GM23248 (cell line): ENCODE measurements at regions not wholly inside any gene's neighbourhood (a gene's known extent, or its start where the extent isn't known, plus 50 kb on each side); places are given as distances from the start of the nearest gene placed in this dataset.

Experiments
- DNase-seq: peaks from one replicate; pipeline ENCODE4 v3.0.0-alpha.2; 2015
- H2AFZ ChIP-seq: fragments of 200-600 bp; sonication (generic); 2 replicates; pipeline ENCODE4 v1.6.1; 2016; ENCODE audit warnings: antibody characterized with exemption
- H3F3A ChIP-seq: fragments of 200-600 bp; sonication (generic); 2 replicates; pipeline ENCODE4 v1.6.1; 2016; ENCODE audit warnings: mild to moderate bottlenecking, antibody characterized with exemption, mixed run types; ENCODE audit not compliant: insufficient read depth
- H3K27ac ChIP-seq: fragments of 200-600 bp; sonication (generic); 2 replicates; pipeline ENCODE4 v1.5.1; 2016; ENCODE audit warnings: mild to moderate bottlenecking
- H3K27me3 ChIP-seq: fragments of 200-600 bp; sonication (generic); replicated peaks from 2 replicates; pipeline ENCODE4 v1.6.1; 2016; ENCODE audit warnings: mild to moderate bottlenecking; ENCODE audit not compliant: insufficient read depth
- H3K36me3 ChIP-seq: fragments of 200-600 bp; sonication (generic); 2 replicates; pipeline ENCODE4 v1.6.1; 2016; ENCODE audit warnings: low read depth, mild to moderate bottlenecking
- H3K4me1 ChIP-seq: fragments of 200-600 bp; sonication (generic); 2 replicates; pipeline ENCODE4 v1.6.1; 2016; ENCODE audit warnings: mild to moderate bottlenecking; ENCODE audit not compliant: insufficient read depth
- H3K4me2 ChIP-seq: fragments of 200-600 bp; sonication (generic); one replicate; pipeline ENCODE4 v1.6.1; 2016; ENCODE audit warnings: mild to moderate bottlenecking; ENCODE audit not compliant: unreplicated experiment
- H3K4me3 ChIP-seq: fragments of 200-600 bp; sonication (generic); 2 replicates; pipeline ENCODE4 v1.5.1; 2016; ENCODE audit warnings: mild to moderate bottlenecking
- H3K79me2 ChIP-seq: fragments of 200-600 bp; sonication (generic); 2 replicates; pipeline ENCODE4 v1.6.1; 2016; ENCODE audit warnings: mild to moderate bottlenecking; ENCODE audit not compliant: insufficient read depth
- H3K9ac ChIP-seq: fragments of 200-600 bp; sonication (generic); 2 replicates; pipeline ENCODE4 v1.6.1; 2016; ENCODE audit warnings: mild to moderate bottlenecking
- H3K9me2 ChIP-seq: fragments of 200-600 bp; sonication (generic); 2 replicates; pipeline ENCODE4 v1.6.1; 2016; ENCODE audit warnings: mixed run types, mild to moderate bottlenecking, moderate library complexity; ENCODE audit not compliant: insufficient read depth
- H3K9me3 ChIP-seq: fragments of 200-600 bp; sonication (generic); one replicate; pipeline ENCODE4 v1.6.1; 2017; ENCODE audit warnings: low read depth
- H4K20me1 ChIP-seq: fragments of 200-600 bp; sonication (generic); 2 replicates; pipeline ENCODE4 v1.6.0; 2016; ENCODE audit not compliant: insufficient read depth
- EZH2 ChIP-seq: fragments of 200-600 bp; sonication (generic); IDR thresholded peaks from 2 replicates; pipeline ENCODE4 v1.6.1; 2018; ENCODE audit warnings: antibody characterized with exemption, mild to moderate bottlenecking; ENCODE audit not compliant: insufficient read depth, poor library complexity, severe bottlenecking
- EZH2phosphoT487 ChIP-seq: fragments of 200-600 bp; sonication (generic); IDR thresholded peaks from 2 replicates; pipeline ENCODE4 v1.6.1; 2018; ENCODE audit warnings: antibody characterized with exemption, moderate library complexity, mild to moderate bottlenecking, low read depth; ENCODE audit not compliant: insufficient read depth
- WGBS, 2 experiments: methylation state at CpG; one replicate each; pipeline ENCODE4 v1.1.6; 2015 to 2017; ENCODE audit warnings: low lambda C conversion rate in 2 of 2, low coverage in 1 of 2; ENCODE audit errors: missing lambda C conversion rate in 2 of 2; 5-methylcytosine and 5-hydroxymethylcytosine counted together
- in situ Hi-C: fragments of 300-500 bp; cut with MboI; formaldehyde crosslinking; loops from 2 replicates; pipeline ENCODE4 v1.15.0; 2020

DNA sequence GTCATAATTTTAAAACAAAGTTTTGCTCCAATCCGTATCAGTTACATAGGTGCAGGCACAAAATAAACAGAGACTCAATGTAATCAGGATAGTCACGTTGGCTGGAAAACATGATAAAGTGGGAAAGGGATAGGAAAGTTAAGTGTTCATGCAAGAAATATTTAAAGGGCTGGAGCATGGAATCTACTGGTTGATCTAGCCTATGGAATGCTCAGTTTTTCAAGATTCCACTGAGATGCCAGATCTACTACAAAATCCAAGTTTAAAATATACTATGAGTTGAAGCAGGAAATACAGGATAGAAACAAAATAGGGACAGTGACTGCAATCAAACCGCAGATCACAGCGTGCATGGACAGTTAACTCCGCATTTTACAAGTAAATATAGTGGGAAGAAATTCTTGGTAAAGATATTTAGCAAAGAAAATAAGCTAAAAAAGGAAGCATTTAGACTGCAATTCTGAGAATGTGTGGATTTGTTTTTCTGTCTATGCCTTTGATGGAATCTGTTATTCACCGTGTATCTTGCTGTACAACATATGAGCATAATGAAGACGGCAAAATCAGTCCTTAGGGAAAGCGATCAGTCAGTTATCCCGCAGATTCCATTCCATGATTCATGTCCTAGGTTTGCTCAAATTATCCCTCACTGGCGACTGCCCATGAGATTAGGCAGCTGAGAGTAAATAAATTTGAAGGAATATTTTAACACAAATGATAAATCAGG is 1044.3 kb downstream of the FLRT2 start:
- TF ChIP-seq EZH2: no peak
- no peak for TF ChIP-seq EZH2phosphoT487
- Histone ChIP-seq H3K9ac (no peak overlapping the region), H3K36me3 (no peaks in the 10 kb centered on the region), H3K4me1 (no peaks in the 10 kb centered on the region), H3K4me3 (no peak overlapping the region), H3F3A (no peaks in the 10 kb centered on the region), H4K20me1 (no peaks in the 10 kb centered on the region), H3K9me2 (no peaks in the 10 kb centered on the region), H3K27me3 (no peaks in the 10 kb centered on the region), H3K79me2 (no peaks in the 10 kb centered on the region), H3K27ac (no peak overlapping the region), H3K4me2 (no peak overlapping the region), H3K9me3 (peaks cover 6% of the 10 kb centered on the region), H2AFZ (no peak overlapping the region)
- 27 to 29% methylated on average over 10 of the region's 10 CpGs for WGBS, 2 experiments
- in situ Hi-C loops: no loop called here
- DNase-seq: no peak

DNA sequence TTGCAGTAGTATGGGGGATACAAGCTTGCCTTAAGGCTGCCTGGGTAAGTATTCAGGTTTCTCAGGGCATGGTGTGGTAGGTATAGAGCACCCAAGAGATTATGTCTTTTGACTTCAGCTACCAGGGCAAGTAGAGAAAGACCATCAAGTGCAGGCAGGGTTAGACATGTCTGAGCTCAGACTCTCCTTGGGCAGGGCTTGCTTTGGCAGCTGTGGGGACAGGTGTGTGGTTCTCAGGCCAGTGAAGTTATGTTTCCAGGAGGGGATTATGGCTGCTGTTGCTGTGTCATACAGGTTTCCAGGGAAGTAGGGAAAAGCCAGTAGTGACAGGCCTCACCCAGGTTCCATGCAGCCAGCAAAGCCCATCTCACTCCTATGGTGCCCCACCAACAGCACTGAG is 1040.4 kb downstream of the FLRT2 start:
- Histone ChIP-seq H3K79me2 (no peaks in the 10 kb centered on the region), H3K4me1 (no peaks in the 10 kb centered on the region), H3K36me3 (no peaks in the 10 kb centered on the region), H3K27ac (no peak overlapping the region), H3F3A (no peaks in the 10 kb centered on the region), H3K27me3 (no peaks in the 10 kb centered on the region), H3K4me3 (no peak overlapping the region), H3K9me3 (peaks cover 6% of the 10 kb centered on the region), H2AFZ (no peak overlapping the region), H4K20me1 (no peaks in the 10 kb centered on the region), H3K4me2 (no peak overlapping the region), H3K9ac (no peak overlapping the region), H3K9me2 (no peaks in the 10 kb centered on the region)
- no peak for TF ChIP-seq EZH2
- TF ChIP-seq EZH2phosphoT487: no peak
- in situ Hi-C loops: no loop called here
- DNase-seq: no peak

DNA sequence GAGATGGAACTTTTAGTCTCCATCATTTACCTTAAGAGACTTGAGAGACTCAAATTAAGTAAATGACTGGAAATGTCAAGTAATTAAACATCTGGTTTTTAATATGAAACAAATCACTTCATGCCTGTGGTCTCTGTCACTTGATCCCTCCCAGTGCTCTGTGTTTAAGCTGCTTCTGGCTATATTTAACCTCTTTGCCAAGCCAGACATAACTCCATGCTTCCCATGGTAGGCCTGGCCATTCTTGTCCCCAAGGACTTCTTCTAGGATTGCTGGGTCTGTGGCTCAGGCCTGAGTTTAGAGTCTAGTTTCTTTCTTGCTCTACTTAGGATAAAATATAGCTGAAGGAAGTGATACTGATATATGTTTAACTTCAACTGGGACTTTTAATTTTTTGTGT is 1013.6 kb downstream of the FLRT2 start:
- Histone ChIP-seq H3K9me2 (no peaks in the 10 kb centered on the region), H4K20me1 (no peaks in the 10 kb centered on the region), H3K4me3 (no peak overlapping the region), H3K9me3 (no peaks in the 10 kb centered on the region), H3K9ac (no peak overlapping the region), H3K4me1 (no peaks in the 10 kb centered on the region), H3K4me2 (no peak overlapping the region), H3K27me3 (no peaks in the 10 kb centered on the region), H3K79me2 (no peaks in the 10 kb centered on the region), H2AFZ (no peak overlapping the region), H3K36me3 (no peaks in the 10 kb centered on the region), H3K27ac (no peak overlapping the region), H3F3A (no peaks in the 10 kb centered on the region)
- in situ Hi-C loops: no loop called here
- DNase-seq: no peak
- no peak for TF ChIP-seq EZH2phosphoT487
- TF ChIP-seq EZH2: no peak

DNA sequence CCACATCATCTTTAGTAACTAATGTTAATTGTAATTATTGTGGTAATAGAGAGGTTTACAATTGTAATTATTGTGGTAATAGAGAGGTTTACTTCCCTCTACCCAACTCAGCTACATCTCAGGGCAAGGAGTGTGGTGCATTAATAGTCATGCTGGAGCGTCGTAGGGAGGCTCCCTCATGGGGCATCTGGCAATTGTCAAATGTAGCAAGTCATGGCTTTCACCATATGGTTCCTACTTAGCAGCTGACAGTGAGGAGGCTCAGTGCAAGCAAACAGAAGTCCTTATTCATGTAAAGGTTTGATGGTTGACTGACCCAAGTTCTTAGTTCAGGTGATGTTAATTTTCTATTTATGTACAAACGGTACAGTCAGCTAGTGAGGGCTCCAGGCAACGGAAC is 1012.0 kb downstream of the FLRT2 start:
- H3K9me2 ChIP-seq: no peaks in the 10 kb centered on the region
- H3K9me3 ChIP-seq: no peaks in the 10 kb centered on the region
- no peak overlapping the region for H3K9ac ChIP-seq
- TF ChIP-seq EZH2phosphoT487 (no peak), EZH2 (no peak)
- in situ Hi-C loops: no loop called here
- DNase-seq: no peak
- WGBS, 2 experiments: 26 to 28% methylated on average over 4 of the region's 4 CpGs
- H4K20me1 ChIP-seq: no peaks in the 10 kb centered on the region
- H3K36me3 ChIP-seq: no peaks in the 10 kb centered on the region
- H3K27ac ChIP-seq: no peak overlapping the region
- no peak overlapping the region for H3K4me2 ChIP-seq
- no peak overlapping the region for H2AFZ ChIP-seq
- no peaks in the 10 kb centered on the region for H3K4me1 ChIP-seq
- no peaks in the 10 kb centered on the region for H3F3A ChIP-seq
- no peaks in the 10 kb centered on the region for H3K27me3 ChIP-seq
- no peak overlapping the region for H3K4me3 ChIP-seq
- no peaks in the 10 kb centered on the region for H3K79me2 ChIP-seq

DNA sequence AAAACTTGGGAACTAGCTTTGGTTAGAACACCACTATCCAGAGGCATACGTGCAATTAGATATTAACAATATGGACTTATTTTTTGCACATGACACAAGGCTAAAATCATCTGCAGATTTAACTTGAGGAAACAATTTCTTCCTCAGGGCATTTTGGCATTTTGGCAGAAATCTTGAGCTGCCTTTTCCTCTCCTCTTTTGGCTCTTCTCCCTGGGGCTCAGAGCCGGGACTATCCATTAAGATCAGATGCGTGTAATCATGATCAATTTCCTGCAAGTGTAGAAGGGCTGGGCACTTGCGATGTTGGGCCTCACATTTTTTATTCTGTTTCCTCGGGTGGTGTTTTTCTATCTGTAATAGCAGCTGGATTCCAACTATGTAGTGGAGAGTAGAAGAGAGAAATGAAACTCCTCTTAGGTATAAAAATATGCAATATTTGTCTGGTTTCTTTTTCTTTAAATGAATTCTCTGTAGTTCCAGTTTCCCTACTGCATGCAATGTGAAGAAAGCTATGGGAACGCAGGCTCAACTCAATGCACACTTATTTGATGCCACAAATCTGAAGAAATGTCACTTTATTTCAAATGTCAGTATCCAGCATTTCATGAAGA is 1010.8 kb downstream of the FLRT2 start:
- WGBS, 2 experiments: 2 to 3% methylated on average over 6 of the region's 6 CpGs
- no peak overlapping the region for H2AFZ ChIP-seq
- H3K36me3 ChIP-seq: no peaks in the 10 kb centered on the region
- no peak overlapping the region for H3K27ac ChIP-seq
- H3K4me2 ChIP-seq: no peak overlapping the region
- no peaks in the 10 kb centered on the region for H3K9me3 ChIP-seq
- in situ Hi-C loops: no loop called here
- H4K20me1 ChIP-seq: no peaks in the 10 kb centered on the region
- no peaks in the 10 kb centered on the region for H3K9me2 ChIP-seq
- no peak overlapping the region for H3K4me3 ChIP-seq
- TF ChIP-seq EZH2phosphoT487 (no peak), EZH2 (no peak)
- no peaks in the 10 kb centered on the region for H3K4me1 ChIP-seq
- H3F3A ChIP-seq: no peaks in the 10 kb centered on the region
- H3K79me2 ChIP-seq: no peaks in the 10 kb centered on the region
- no peak for DNase-seq
- no peaks in the 10 kb centered on the region for H3K27me3 ChIP-seq
- H3K9ac ChIP-seq: no peak overlapping the region
